ENCODE measurements at regions not wholly inside any gene's neighbourhood (a gene's known extent, or its start where the extent isn't known, plus 50 kb on each side); places are given as distances from the start of the nearest gene placed in this dataset.

DNA sequence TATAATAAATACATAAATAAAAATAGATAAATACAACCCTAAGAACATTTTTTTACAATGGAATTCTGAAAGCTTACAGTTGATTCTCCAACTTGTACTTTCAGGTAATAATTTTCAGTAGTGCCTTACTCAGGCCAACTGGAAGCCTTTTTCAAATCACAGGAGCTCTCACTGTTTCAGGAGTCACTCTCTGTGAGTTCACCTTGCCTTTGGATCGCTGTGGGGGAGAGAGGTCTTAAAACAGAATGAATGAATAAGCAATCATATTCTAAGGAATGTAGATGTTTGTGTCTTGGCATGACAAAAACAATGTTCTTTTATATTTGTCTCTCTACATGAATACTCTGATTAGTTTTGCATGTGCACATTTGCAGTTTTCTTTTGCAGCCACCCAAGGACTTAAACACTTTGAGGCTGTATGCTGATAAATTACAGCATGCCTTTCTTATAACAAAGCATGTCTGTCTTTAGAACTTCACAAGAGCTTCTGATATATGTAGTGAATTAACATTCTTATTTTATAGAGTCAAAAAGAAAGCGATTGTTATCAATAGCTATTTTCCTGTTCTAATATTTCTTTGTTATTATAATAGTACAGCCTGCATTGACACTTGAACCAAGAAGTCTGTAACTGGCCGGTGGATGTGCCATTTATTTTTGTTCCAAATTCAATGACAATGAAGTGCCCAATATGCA is 1111.5 kb upstream of the ATXN8OS start:
- H3K36me3 ChIP-seq, result no peaks in the 10 kb centered on the region
- H3K27me3 ChIP-seq, result no peaks in the 10 kb centered on the region
- TF ChIP-seq, protein P1, sequence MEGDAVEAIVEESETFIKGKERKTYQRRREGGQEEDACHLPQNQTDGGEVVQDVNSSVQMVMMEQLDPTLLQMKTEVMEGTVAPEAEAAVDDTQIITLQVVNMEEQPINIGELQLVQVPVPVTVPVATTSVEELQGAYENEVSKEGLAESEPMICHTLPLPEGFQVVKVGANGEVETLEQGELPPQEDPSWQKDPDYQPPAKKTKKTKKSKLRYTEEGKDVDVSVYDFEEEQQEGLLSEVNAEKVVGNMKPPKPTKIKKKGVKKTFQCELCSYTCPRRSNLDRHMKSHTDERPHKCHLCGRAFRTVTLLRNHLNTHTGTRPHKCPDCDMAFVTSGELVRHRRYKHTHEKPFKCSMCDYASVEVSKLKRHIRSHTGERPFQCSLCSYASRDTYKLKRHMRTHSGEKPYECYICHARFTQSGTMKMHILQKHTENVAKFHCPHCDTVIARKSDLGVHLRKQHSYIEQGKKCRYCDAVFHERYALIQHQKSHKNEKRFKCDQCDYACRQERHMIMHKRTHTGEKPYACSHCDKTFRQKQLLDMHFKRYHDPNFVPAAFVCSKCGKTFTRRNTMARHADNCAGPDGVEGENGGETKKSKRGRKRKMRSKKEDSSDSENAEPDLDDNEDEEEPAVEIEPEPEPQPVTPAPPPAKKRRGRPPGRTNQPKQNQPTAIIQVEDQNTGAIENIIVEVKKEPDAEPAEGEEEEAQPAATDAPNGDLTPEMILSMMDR (IDR thresholded peaks at IDR 0.05), result no peak
- TF ChIP-seq EZH2phosphoT487 (IDR thresholded peaks at IDR 0.05), result no peak
- no peak for TF ChIP-seq EZH2 (IDR thresholded peaks at IDR 0.05)
- Mint-ChIP-seq H3K4me1 (no peaks in the 10 kb centered on the region), H3K4me3 (no peak overlapping the region), H3K27me3 (ENCODE audit: insufficient read depth, low read depth) (peaks cover 3% of the 10 kb centered on the region), H3K27ac (no peak overlapping the region), H3K9me3 (peaks cover 12% of the 10 kb centered on the region), H3K36me3 (no peaks in the 10 kb centered on the region)
- no peak overlapping the region for H3K4me3 ChIP-seq
- no peak for DNase-seq (ENCODE audit: low spot score)
- no peaks in the 10 kb centered on the region for H4K20me1 ChIP-seq (ENCODE audit: low read depth)
- H3K4me1 ChIP-seq, result no peaks in the 10 kb centered on the region
- H3K9me3 ChIP-seq (ENCODE audit: low read depth), result no peaks in the 10 kb centered on the region
- no peaks in the 10 kb centered on the region for H3F3A ChIP-seq (ENCODE audit: low read depth)
- H2AFZ ChIP-seq (replicated peaks), result no peak overlapping the region
- no peak overlapping the region for H3K27ac ChIP-seq
- no peaks in the 10 kb centered on the region for H3K79me2 ChIP-seq (ENCODE audit: low read depth)
- no peak overlapping the region for H3K4me2 ChIP-seq
- no peak overlapping the region for H3K9ac ChIP-seq

DNA sequence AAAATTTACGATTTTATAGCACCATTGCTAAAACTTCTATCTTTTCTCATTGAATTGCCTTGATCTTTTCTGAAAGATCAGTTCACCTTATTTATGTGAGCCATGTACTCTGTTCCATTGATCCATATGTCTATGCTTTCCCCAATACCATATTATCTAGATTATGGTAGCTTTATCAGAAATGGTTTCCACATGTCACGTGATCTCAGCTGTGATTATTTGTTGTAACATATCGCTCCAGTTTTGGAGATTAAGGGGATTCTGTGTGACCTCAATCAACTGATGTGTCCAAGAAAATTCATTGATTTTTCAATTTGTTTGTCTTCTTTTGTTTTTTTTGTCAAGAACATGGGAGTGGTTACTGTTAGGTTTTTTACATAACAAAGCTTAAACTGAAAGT is 1114.5 kb upstream of the ATXN8OS start:
- Histone ChIP-seq H3K9ac (no peak overlapping the region), H3K27me3 (no peaks in the 10 kb centered on the region), H2AFZ (replicated peaks) (no peak overlapping the region), H3K4me2 (no peak overlapping the region), H3K79me2 (ENCODE audit: low read depth) (no peaks in the 10 kb centered on the region), H3F3A (ENCODE audit: low read depth) (no peaks in the 10 kb centered on the region), H4K20me1 (ENCODE audit: low read depth) (no peaks in the 10 kb centered on the region), H3K27ac (no peak overlapping the region), H3K4me3 (no peak overlapping the region), H3K9me3 (ENCODE audit: low read depth) (no peaks in the 10 kb centered on the region), H3K4me1 (no peaks in the 10 kb centered on the region), H3K36me3 (no peaks in the 10 kb centered on the region)
- no peak for TF ChIP-seq EZH2 (IDR thresholded peaks at IDR 0.05)
- TF ChIP-seq EZH2phosphoT487 (IDR thresholded peaks at IDR 0.05), result no peak
- TF ChIP-seq, protein P1 (IDR thresholded peaks at IDR 0.05), result no peak
- no peaks in the 10 kb centered on the region for H3K27me3 Mint-ChIP-seq (ENCODE audit: insufficient read depth, low read depth)
- H3K27ac Mint-ChIP-seq, result no peak overlapping the region
- no peak for DNase-seq (ENCODE audit: low spot score)
- H3K4me1 Mint-ChIP-seq, result no peaks in the 10 kb centered on the region
- no peaks in the 10 kb centered on the region for H3K9me3 Mint-ChIP-seq
- no peaks in the 10 kb centered on the region for H3K36me3 Mint-ChIP-seq
- no peak overlapping the region for H3K4me3 Mint-ChIP-seq

DNA sequence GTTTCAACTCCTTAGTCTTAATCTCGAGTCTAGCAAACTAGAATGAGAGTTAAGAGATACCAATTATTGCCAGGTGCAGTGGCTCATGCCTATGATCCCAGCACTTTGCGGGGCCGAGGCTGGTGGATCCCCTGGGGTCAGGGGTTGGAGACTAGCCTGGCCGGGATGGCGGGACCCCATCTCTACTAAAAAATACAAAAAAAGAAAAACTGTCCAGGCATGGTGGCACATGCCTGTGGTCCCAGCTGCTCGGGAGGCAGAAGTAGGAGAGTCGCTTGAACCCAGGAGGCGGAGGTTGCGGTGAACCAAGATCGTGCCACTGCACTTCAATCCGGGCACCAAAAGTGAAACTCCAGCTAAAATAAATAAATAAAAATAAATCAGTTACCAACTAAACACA is 1119.5 kb upstream of the ATXN8OS start:
- no peaks in the 10 kb centered on the region for H3K79me2 ChIP-seq (ENCODE audit: low read depth)
- Mint-ChIP-seq H3K27me3 (ENCODE audit: insufficient read depth, low read depth) (no peaks in the 10 kb centered on the region), H3K27ac (no peak overlapping the region), H3K36me3 (peaks cover 2% of the 10 kb centered on the region), H3K9me3 (peaks cover 9% of the 10 kb centered on the region), H3K4me3 (no peak overlapping the region), H3K4me1 (no peaks in the 10 kb centered on the region)
- DNase-seq (ENCODE audit: low spot score), result no peak
- H3K27me3 ChIP-seq, result no peaks in the 10 kb centered on the region
- no peak overlapping the region for H3K9ac ChIP-seq
- H3F3A ChIP-seq (ENCODE audit: low read depth), result no peaks in the 10 kb centered on the region
- no peaks in the 10 kb centered on the region for H3K4me1 ChIP-seq
- no peaks in the 10 kb centered on the region for H4K20me1 ChIP-seq (ENCODE audit: low read depth)
- H3K27ac ChIP-seq, result no peak overlapping the region
- no peak overlapping the region for H3K4me3 ChIP-seq
- no peaks in the 10 kb centered on the region for H3K36me3 ChIP-seq
- no peak overlapping the region for H3K4me2 ChIP-seq
- TF ChIP-seq EZH2 (IDR thresholded peaks at IDR 0.05) (no peak), EZH2phosphoT487 (IDR thresholded peaks at IDR 0.05) (no peak)
- TF ChIP-seq, protein P1 (IDR thresholded peaks at IDR 0.05), result no peak
- H3K9me3 ChIP-seq (ENCODE audit: low read depth), result no peaks in the 10 kb centered on the region
- no peak overlapping the region for H2AFZ ChIP-seq (replicated peaks)

Data from neural progenitor cell (in vitro differentiated cells).